ENCODE measurements at regions not wholly inside any gene's neighbourhood (a gene's known extent, or its start where the extent isn't known, plus 50 kb on each side); places are given as distances from the start of the nearest gene placed in this dataset.

DNA sequence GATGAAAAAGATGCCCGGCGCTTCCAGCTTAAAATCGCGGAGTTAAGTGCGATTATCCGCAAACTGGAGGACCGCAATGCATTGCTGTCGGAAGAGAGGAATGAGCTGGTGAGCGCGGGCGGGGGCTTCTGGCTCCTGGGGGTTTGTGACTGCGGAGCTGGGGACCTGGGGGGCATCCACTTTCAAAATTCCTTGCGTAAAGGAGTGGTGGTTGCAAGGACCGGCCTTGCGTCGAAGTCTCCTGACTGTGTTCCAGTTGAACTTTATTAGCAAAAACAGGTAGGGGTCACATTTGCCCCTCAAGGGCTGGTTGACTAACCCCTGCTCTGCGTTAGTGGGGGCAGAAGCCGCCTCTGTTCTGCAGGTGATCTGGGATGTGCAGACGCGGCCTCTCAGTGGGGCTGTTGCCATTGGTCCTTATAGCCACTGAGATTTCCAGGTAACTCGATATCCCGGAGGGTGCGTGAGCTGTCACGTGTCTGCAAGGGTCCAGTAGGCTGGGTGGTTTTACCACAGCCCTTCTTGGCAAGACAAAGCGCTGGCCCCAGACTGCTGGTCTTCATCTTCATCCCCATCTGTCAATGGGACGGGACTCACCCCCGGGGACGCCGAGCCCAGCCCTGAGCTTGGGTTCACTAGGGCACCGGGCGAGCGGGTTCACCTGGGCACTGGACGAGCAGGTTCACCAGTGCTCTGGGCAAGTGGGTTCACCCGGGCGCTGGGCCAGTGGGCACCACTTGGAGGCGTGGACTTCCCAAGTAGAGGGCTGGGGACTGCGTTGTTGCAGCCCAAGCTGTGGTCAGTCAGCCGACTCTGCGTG lies 51.5 kb upstream of the DPYSL4 start:
- DNase-seq (ENCODE audit: low spot score), result no peak

DNA sequence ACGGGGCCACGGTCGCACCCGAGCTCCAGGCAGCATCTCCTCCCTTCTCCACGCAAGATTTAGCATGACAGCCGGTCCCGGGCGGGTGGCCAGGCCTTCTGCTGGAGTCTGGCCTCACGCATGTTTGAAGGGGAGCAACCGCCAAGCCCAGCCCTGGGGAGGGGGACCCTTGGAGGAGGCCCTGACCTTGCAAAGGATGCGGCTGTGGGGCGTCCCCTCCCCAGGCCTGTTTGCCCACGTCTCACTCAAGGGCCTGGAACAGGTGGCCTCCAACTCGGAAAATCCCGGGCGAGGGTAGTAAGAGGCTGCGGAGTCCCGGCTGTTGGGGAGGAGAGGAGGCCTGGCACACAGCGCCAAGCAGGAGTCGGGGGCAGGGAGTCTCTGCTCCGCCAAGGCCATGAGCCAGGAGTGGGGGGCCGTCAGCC lies 50.6 kb upstream of the DPYSL4 start:
- DNase-seq (ENCODE audit: low spot score), result no peak

DNA sequence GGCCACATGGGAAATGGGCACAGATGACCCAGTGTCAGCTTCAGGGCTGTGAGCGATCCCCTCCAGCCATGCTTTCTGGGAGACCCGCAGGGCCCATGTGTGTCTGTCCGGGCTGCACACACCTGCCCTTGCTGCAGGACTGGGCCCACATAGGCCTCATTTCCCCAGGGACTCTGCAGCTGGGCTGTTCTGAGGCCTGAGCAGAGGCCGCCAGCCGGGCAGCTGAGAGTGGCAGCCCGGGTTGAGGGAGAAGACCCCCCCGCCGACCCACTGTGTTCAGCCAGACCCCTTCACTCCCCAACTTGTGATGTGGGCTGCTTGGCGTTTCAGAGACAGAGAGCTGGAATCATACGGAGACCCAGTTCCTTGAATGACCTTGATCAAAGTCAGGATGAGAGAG lies 50.1 kb upstream of the DPYSL4 start:
- DNase-seq (ENCODE audit: low spot score), result no peak
